NCI-H774 (cell line): ENCODE measurements at regions not wholly inside any gene's neighbourhood (a gene's known extent, or its start where the extent isn't known, plus 50 kb on each side); places are given as distances from the start of the nearest gene placed in this dataset.

Experiments
- DNase-seq: peaks from one replicate; lab custom pipeline; 2025; lab: John Stamatoyannopoulos, UW

DNA sequence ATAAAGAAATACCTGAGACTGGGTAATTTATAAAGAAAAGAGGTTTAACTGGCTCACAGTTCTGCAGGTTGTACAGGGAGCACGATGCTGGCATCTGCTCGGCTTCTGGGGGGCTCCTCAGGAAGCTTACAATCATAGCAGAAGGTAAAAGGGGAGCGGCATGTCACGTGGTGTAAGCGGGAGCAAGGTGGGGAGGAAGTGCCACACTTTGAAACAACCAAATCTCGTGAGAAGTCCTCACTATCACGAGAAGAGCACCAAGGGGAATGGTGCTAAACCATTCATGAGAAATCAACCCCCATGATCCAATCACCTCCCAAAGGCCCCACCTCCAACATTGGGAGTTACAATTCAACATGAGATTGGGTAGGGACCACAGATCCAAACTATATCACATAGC, 67.7 kb downstream of the AKR1B1 start:
- DNase-seq: no peak

DNA sequence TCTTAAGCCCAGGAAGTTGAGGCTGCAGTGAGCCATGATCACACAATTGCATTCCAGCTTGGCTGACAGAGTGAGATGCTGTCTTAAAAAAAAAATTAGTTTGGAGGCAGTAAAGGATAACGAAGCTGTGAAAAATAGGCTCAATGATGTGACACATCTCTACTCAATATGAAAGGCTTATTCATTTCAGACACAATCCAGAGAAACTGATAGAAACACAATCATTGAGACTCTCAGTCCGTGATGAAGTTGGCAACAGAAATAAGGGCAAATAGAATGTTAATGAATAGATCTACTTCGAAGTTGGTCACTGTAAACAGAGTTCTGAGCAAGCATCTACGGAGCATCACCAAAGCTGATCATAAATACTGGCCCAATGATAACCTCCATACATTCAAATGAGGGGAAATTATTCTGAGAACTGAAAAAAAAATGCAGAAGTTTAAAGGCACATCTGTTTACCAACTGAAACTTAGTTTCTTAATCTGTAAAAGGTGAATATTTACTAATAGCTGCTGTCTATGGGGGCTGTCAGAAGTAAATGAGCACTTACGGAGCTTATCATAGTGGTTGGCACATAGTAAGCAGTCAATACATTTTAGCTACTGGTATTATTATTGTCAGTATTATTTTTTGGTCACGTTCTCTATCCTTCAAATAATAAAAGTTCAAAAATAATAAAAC, 70.4 kb downstream of the AKR1B1 start:
- no peak for DNase-seq

DNA sequence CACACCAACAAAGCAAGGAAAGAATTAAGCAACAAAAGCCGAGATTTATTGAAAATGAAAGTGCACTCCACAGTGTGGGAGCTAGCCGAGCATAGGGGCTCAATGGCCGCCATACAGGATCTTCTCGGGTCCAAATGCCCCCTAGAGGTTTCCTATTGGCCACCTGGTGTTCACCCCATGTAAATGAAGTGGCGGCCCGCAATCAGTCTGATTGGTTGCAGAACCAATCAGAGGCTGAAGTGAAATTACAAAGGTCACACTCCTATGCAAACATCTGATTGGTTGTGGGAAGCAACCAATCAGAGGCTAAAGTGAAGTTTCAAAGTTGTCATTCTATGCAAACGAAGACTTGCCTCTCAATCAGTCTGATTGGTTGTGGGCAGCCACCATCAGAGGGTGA, 61.8 kb upstream of the SLC35B4 start:
- DNase-seq: no peak

DNA sequence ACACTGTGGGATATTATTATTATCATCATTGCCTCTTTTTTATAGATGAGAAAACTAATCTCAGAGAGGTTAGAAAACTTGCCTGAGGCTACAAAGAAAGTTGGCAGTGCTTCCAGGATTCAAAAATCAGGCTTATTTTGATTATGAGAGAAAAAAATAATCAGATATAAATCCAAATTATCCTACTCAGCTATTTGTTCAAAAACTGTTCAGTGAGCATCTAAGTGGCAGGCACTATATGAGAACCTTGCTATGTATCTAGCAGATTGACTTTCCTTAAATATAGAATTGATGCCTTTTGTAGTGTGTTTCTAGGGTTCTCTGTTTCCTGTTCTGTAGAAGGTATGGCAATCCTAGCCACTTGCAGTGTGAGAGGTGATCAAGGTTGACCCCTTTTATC, 60.0 kb upstream of the SLC35B4 start:
- no peak for DNase-seq

DNA sequence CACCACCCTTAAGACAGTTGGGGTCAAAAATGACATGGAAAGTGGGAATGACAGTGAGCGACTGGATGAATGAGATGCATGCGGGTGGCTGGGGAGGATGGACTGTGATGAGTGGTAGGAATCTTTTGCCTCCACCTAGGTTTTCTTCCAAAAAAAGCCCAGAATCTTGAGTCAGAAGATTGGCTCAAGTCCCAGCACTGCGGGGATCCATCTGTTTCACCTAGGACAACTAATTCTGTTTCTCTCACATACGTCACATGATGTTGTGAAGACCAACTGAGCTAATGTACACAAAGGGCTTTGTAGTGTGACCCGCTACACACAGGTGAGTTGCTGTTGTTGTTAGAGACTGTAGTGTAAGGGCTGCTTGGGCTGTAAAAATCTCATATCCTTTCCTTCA, 58.5 kb upstream of the SLC35B4 start:
- DNase-seq: no peak

DNA sequence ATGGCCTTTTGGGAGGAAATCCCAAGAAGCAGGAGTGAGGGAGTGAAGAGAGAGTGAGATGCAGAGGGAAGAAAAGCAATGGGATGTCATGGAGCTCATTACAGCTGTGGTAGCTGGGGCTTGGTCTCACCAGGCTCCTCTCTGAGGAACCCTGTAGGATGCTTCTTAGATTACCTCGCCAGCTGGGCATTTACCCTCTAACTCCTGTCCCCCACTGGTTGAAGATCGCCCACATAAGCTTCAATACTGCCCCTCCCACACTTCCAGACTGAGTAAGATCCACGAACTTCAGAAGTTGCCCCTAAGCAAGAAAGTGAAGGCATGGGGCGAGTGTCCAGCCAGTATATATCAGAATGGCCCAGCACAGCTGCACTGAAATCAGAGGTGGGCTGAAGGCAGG, 58.1 kb upstream of the SLC35B4 start:
- DNase-seq: no peak

DNA sequence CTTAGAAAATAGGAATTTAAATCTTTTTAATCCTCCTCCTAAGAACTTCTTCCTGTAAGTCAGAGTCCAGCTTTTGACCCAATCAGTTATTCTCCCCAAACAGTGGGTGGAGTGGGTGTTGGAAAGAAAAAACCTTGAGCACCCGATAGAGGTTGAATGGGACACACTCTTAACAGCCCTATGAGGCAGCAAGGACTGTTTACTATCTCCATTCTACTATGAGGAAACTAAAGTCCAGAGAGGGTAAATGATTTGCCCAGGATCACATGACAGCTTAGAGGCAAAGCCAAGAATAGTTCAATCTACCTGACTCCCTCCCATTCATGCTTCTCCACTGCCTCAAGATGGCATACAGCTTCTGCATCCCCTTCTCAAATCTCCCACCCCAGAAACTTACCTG, 57.6 kb upstream of the SLC35B4 start:
- DNase-seq: no peak

DNA sequence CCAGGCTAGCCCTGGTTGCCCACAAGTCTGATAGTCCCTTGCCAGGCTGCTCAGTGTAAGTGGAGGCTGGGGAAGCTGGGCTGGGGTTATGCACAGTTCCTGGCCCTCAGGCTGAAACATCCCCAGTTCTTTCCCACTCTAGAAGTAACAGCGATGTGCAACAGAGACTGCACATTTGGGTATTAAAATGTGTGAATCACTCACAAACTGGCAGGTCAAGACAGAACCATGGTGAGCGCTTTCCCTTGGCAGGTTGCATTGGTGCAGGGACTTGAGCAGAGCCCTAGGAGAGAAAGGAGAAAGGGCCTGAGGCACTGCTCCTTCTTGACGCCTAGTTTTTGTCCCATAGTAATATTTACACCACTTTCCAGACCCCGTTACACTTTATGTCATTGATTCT, 56.1 kb upstream of the SLC35B4 start:
- no peak for DNase-seq

DNA sequence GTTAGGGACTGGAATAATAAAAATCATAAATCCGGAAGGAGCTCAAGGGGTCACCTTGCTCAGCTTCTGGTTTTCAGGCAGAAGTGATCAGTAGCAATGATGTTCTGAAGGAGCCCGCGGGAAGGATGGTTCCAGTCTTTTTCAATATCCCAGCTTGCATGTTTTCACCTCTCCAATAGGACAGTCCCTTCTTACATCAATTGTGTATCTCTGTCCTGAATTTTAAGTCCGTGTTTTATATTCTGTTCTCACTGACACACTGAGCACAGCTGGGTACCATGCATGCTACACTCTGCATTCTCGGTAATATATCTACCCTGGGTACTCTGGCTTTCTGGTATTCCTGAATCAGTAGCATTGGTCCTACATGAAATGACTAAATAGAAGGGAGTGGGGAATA, 55.2 kb upstream of the SLC35B4 start:
- DNase-seq: no peak

DNA sequence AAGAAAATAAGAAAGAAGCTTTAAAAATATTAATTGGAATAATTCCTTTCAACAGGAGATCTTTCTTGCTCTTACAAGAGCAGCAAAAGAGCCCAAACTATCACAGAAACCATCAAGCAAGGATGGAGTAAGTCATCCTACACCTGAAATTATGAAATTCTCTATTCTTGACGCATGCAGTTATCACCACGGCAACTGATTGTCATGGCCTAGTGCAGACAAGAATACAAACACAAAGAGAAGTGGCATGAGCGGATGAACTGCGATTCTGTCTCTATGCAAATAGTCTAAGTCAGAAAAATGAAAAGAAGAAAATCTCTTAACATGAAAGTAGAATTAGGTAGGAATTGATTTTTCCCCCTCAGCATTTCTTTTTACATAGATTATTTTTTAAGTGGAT, 54.8 kb upstream of the SLC35B4 start:
- DNase-seq: peak; percentile 12

DNA sequence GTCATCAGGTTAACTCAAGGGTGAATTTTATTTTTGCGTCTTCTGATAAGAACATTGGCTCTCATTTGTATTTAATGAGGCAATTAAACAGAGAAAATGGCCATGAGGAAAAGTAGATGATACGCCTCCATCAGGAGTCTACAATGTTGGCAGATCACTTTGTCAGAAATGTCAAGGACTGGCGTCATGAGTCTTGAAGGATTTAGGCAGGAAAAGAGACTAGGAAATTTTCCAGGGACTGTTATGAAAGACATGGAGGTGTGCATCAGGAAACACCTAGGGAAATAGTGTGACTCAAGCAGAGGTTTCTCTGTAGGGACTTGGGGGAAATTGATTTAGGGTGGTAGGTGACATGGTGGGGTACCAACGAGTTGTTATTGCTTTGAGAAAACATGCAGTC, 53.4 kb upstream of the SLC35B4 start:
- no peak for DNase-seq

DNA sequence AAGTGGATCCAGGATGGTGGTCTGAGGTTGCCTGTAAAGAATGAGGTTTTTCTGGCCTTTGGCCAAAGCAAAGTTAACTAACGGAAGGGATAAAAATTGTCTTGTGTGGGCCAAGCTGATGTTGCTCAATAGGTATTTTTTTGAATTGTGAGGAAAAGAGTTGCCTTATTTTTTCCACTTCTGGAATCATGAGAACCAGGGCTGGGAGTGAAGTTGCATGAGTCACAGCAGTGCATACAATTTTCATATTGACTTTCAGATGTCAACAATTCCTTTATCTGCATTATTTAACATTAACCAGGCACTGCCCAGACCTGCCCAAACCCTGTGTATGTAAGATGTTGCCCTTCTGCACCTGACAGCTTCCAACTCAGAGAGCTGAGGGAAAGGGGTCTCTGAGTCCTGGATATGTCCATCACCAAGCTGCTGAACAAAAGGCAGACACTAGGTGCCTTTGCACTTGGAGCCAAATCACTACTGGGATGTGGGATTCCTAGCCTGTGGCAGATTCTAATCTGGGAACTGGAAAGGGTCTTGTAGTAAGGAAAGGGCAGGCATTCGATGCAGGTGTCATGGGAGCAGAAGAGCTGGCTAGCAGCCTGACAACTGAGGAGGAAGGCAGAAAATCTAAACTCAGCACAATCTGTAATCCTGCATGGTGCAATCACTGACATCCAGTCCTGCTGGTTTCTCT, 52.3 kb upstream of the SLC35B4 start:
- DNase-seq: peak; percentile 0

DNA sequence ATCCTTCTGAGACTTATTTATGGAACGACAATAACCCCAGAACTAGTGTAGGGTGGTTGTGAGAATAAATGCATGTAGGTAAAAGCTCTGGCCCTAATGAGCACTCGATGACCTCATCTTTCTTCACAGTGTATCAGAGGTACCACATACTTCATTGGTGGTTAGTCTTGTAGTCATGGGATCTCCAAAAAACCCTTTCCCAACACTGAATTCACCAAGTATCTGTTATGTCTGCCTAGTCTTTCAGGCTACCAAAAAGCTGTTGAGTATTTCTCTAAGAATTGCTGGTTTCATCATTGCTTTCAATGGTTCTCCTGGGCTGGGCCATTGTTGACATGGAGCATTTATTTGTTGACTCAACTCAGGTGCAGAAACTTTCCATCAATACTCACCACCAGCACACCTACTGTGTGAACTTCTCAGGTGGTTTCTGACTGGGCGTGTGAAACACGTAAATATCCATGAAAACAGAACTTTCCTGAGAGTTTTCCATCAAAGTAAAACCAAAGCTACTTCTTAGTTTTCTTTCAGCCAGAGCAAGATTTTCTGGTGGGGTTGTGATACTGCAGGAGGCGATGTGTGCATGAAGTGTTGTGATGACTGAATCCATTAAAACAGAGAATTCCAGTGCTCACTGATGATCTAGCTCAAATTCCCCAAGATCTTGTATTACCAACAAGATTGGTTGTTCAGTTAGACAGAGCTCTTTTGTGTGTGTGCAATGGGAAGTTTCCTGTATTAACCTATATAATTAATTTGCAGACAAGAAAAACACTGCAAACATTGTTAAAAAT, 51.4 kb upstream of the SLC35B4 start:
- DNase-seq: no peak
